GM12878 (cell line): ENCODE measurements at regions not wholly inside any gene's neighbourhood (a gene's known extent, or its start where the extent isn't known, plus 50 kb on each side); places are given as distances from the start of the nearest gene placed in this dataset.

Experiments used
- ATAC-seq: fragments of 200-7000 bp; cut with Tn5 transposase; 3 replicates; pipeline ENCODE4 v1.9.1; 2020; ENCODE audit warnings: mild to moderate bottlenecking, moderate library complexity
- BruUV-seq: library from RNA; stranded (reverse); fragments of 400-500 nt; replicated peaks from 2 replicates; lab custom pipeline; 2021; lab: Mats Ljungman, UMichigan
- CTCF ChIA-PET: fragments of 300-600 bp; sonication (Branson Sonifier 250); formaldehyde crosslinking; extraction: SDS; loops from one replicate; lab custom pipeline; 2021; ENCODE audit warnings: inconsistent platforms; lab: Yijun Ruan, JAX
- POLR2A ChIA-PET: fragments of 350-600 bp; formaldehyde crosslinking; extraction: SDS; loops from one replicate; lab custom pipeline; 2021; ENCODE audit warnings: inconsistent platforms; lab: Charles Lee
- RAD21 ChIA-PET: fragments of 300-600 bp; sonication (Branson Sonifier 250); formaldehyde crosslinking; loops from one replicate; lab custom pipeline; 2023; ENCODE audit warnings: antibody characterized with exemption; ENCODE audit not compliant: unreplicated experiment; lab: Charles Lee
- SMC1A ChIA-PET: fragments of 300-600 bp; sonication (Branson Sonifier 250); formaldehyde crosslinking; loops from one replicate; lab custom pipeline; 2023; ENCODE audit not compliant: unreplicated experiment, uncharacterized antibody; lab: Charles Lee
- DNase-seq: peaks from one replicate; pipeline ENCODE4 v3.0.0-alpha.2; 2011; ENCODE audit warnings: low read depth, low spot score
- FAIRE-seq: peaks from 3 replicates; lab custom pipeline; 2011; peaks lifted over from hg19 to GRCh38; lab: Jason Lieb, UNC
- H2AFZ ChIP-seq: 2 replicates; pipeline ENCODE4 v1.6.0; 2011; ENCODE audit warnings: low read depth, low read length, control low read depth; ENCODE audit not compliant: control insufficient read depth
- H3K27ac ChIP-seq: 2 replicates; pipeline ENCODE4 v1.5.1; 2011; ENCODE audit warnings: control low read depth; ENCODE audit not compliant: control insufficient read depth, insufficient read depth
- H3K27me3 ChIP-seq, 2 experiments: replicated peaks in 1 of 2; 2 replicates each; pipeline versions ENCODE4 v1.6.0 to v1.6.1; 2011; ENCODE audit warnings: low read length in 1 of 2; ENCODE audit not compliant: control insufficient read depth in 2 of 2, insufficient read depth in 2 of 2
- H3K36me3 ChIP-seq, 2 experiments: 2 replicates each; pipeline ENCODE4 v1.5.1; 2011; ENCODE audit warnings: low read length in 1 of 2; ENCODE audit not compliant: control insufficient read depth in 2 of 2, insufficient read depth in 2 of 2
- H3K4me1 ChIP-seq: 2 replicates; pipeline ENCODE4 v1.6.1; 2011; ENCODE audit warnings: mild to moderate bottlenecking, low read length, moderate library complexity, mixed read lengths; ENCODE audit not compliant: control insufficient read depth, insufficient read depth
- H3K4me2 ChIP-seq: 2 replicates; pipeline ENCODE4 v1.6.0; 2011; ENCODE audit warnings: control low read depth; ENCODE audit not compliant: control insufficient read depth, insufficient read depth
- H3K4me3 ChIP-seq: fragments of 200-600 bp; sonication (generic); 2 replicates; pipeline ENCODE4 v1.5.1; 2016
- H3K79me2 ChIP-seq: 2 replicates; pipeline ENCODE4 v1.6.0; 2011; ENCODE audit warnings: low read length; ENCODE audit not compliant: control insufficient read depth, insufficient read depth
- H3K9ac ChIP-seq: 2 replicates; pipeline ENCODE4 v1.8.0; 2011; ENCODE audit warnings: low read length, control low read depth, mixed read lengths; ENCODE audit not compliant: control insufficient read depth, insufficient read depth
- H3K9me3 ChIP-seq: replicated peaks from 3 replicates; pipeline ENCODE4 v1.5.1; 2011; ENCODE audit warnings: mild to moderate bottlenecking, low read length; ENCODE audit not compliant: control insufficient read depth, insufficient read depth
- H4K20me1 ChIP-seq: 2 replicates; pipeline ENCODE4 v1.6.0; 2011; ENCODE audit not compliant: control insufficient read depth, insufficient read depth
- BCL11A ChIP-seq: IDR thresholded peaks from 2 replicates; pipeline ENCODE4 v1.6.1; 2011; ENCODE audit warnings: low read depth, low read length
- CBX5 ChIP-seq: sonication (generic); IDR thresholded peaks from 2 replicates; pipeline ENCODE4 v1.6.1; 2016; ENCODE audit warnings: low read depth, moderate library complexity, mild to moderate bottlenecking, inconsistent platforms
- GABPA ChIP-seq: IDR thresholded peaks from 2 replicates; pipeline ENCODE4 v1.6.1; 2014; ENCODE audit warnings: antibody characterized with exemption, low read depth, mild to moderate bottlenecking, inconsistent platforms
- IRF4 ChIP-seq: IDR thresholded peaks from 2 replicates; pipeline ENCODE4 v1.6.1; 2011; ENCODE audit warnings: low read depth, low read length
- MEF2A ChIP-seq: IDR thresholded peaks from 2 replicates; pipeline ENCODE4 v1.6.1; 2011; ENCODE audit warnings: low read depth, mild to moderate bottlenecking, low read length, moderate library complexity; ENCODE audit not compliant: insufficient read depth
- MTA3 ChIP-seq: IDR thresholded peaks from 2 replicates; pipeline ENCODE4 v1.6.1; 2012; ENCODE audit warnings: low read length, inconsistent platforms, borderline replicate concordance
- MYC ChIP-seq: IDR thresholded peaks from 2 replicates; pipeline ENCODE4 v1.6.1; 2011; ENCODE audit warnings: mild to moderate bottlenecking, low read length, moderate library complexity, inconsistent platforms; ENCODE audit not compliant: insufficient read depth, insufficient replicate concordance, insufficient read length, severe bottlenecking
- RUNX3 ChIP-seq: IDR thresholded peaks from 2 replicates; pipeline ENCODE4 v1.6.1; 2012; ENCODE audit warnings: low read length, inconsistent platforms
- SREBF1 ChIP-seq: IDR thresholded peaks from 2 replicates; pipeline ENCODE4 v1.6.1; 2012; ENCODE audit warnings: mild to moderate bottlenecking, low read length
- TAF1 ChIP-seq: IDR thresholded peaks from 2 replicates; pipeline ENCODE4 v1.6.1; 2011; ENCODE audit warnings: mild to moderate bottlenecking, low read depth, low read length, borderline replicate concordance
- TCF12 ChIP-seq: IDR thresholded peaks from 2 replicates; pipeline ENCODE4 v1.6.1; 2011; ENCODE audit warnings: low read depth, mild to moderate bottlenecking, low read length
- ZBED1 ChIP-seq: IDR thresholded peaks from 2 replicates; pipeline ENCODE4 v1.6.1; 2016; ENCODE audit warnings: borderline replicate concordance
- ZSCAN29 ChIP-seq: fragments of 450-650 bp; IDR thresholded peaks from 2 replicates; pipeline ENCODE4 v1.6.1; 2017; ENCODE audit warnings: mild to moderate bottlenecking, moderate library complexity
- WGBS: methylation state at CpG from one replicate; pipeline ENCODE4 v1.1.6; 2016; ENCODE audit warnings: low lambda C conversion rate; ENCODE audit not compliant: insufficient replicate concordance, insufficient coverage; ENCODE audit errors: missing lambda C conversion rate; 5-methylcytosine and 5-hydroxymethylcytosine counted together
- in situ Hi-C: fragments of 300-500 bp; cut with MboI; formaldehyde crosslinking; loops from 9 replicates; pipeline ENCODE4 v1.14.3; 2018; ENCODE audit warnings: mixed read lengths
- intact Hi-C: fragments of 100-400 bp; cut with micrococcal nuclease; formaldehyde crosslinking; loops from one replicate; pipeline ENCODE4 v1.14.2; 2022; ENCODE audit not compliant: unreplicated experiment

GRCh38 chr7:156102267-156102666 lies 290.0 kb upstream of the SHH start:
- DNase-seq = no peak
- Histone ChIP-seq H4K20me1 (no peaks in the 10 kb centered on the region), H3K9me3 (no peaks in the 10 kb centered on the region), H2AFZ (no peak overlapping the region)
- ChIA-PET RAD21 (no interaction called here), POLR2A (no interaction called here)
- TF ChIP-seq ZSCAN29 (no peak), RUNX3 (no peak)
- TF ChIP-seq, all 136 proteins: peak for 0
- Histone ChIP-seq H3K9ac (no peak overlapping the region), H3K27me3 (no peaks in the 10 kb centered on the region; a peak in 1 of 4 replicates), H3K79me2 (no peaks in the 10 kb centered on the region), H3K4me3 (no peak overlapping the region), H3K27ac (no peak overlapping the region), H3K36me3 (no peaks in the 10 kb centered on the region), H3K4me1 (no peaks in the 10 kb centered on the region), H3K4me2 (no peak overlapping the region)
- intact Hi-C loops = no loop called here
- BruUV-seq = no TSS peak
- in situ Hi-C loops = no loop called here
- FAIRE-seq = no peak
- SMC1A ChIA-PET = no interaction called here
- 0% methylated on average over 1 of the region's 1 CpG for WGBS
- ATAC-seq = no peak
- CTCF ChIA-PET = no interaction called here

GRCh38 chr7:156101355-156101754 lies 289.1 kb upstream of the SHH start:
- ChIA-PET RAD21 (no interaction called here), POLR2A (no interaction called here), SMC1A (no interaction called here), CTCF (no interaction called here)
- no peak overlapping the region for H3K27ac ChIP-seq
- H3K4me1 ChIP-seq = no peaks in the 10 kb centered on the region
- no peak for FAIRE-seq
- in situ Hi-C loops (no loop called here), intact Hi-C loops (no loop called here)
- no peaks in the 10 kb centered on the region for H3K36me3 ChIP-seq
- no peak overlapping the region for H3K9ac ChIP-seq
- no peak for TF ChIP-seq IRF4
- TF ChIP-seq SREBF1 = no peak
- TF ChIP-seq TAF1 = no peak
- no peak for TF ChIP-seq MYC
- TF ChIP-seq TCF12 = no peak
- TF ChIP-seq MEF2A = no peak
- TF ChIP-seq MTA3 = no peak
- TF ChIP-seq GABPA = no peak
- no peak for TF ChIP-seq RUNX3
- TF ChIP-seq ZBED1 = no peak
- TF ChIP-seq BCL11A = no peak
- no peak for TF ChIP-seq CBX5
- no peak overlapping the region for H3K4me2 ChIP-seq
- H3K79me2 ChIP-seq = no peaks in the 10 kb centered on the region
- H3K9me3 ChIP-seq = no peaks in the 10 kb centered on the region
- H4K20me1 ChIP-seq = no peaks in the 10 kb centered on the region
- H3K27me3 ChIP-seq = no peaks in the 10 kb centered on the region; a peak in 1 of 4 replicates
- BruUV-seq = no TSS peak
- no peak for ATAC-seq
- DNase-seq = no peak
- WGBS = 61% methylated on average over 6 of the region's 6 CpGs
- no peak overlapping the region for H2AFZ ChIP-seq
- H3K4me3 ChIP-seq = no peak overlapping the region
